HG03103 (cell line): ENCODE measurements at regions not wholly inside any gene's neighbourhood (a gene's known extent, or its start where the extent isn't known, plus 50 kb on each side); places are given as distances from the start of the nearest gene placed in this dataset.
"Not testable (repeated sequence)": the region's sequence is repeated elsewhere in the genome, so short reads cannot be mapped to it uniquely, and the experiment has no call there.

Experiments used
- ATAC-seq: cut with Tn5 transposase; IDR thresholded peaks from one replicate; pipeline ENCODE4 v1.9.1; 2021; ENCODE audit warnings: low read depth; ENCODE audit not compliant: unreplicated experiment

- ATAC-seq: no peak
Measured at GRCh38 chr3:154701055-154701454, 271.1 kb upstream of the GPR149 start.

GRCh38 chr3:154690413-154690812 is 260.4 kb upstream of the GPR149 start:
- ATAC-seq: no peak

- ATAC-seq: no peak
Measured at GRCh38 chr3:154684440-154684839, 254.4 kb upstream of the GPR149 start.

- no peak for ATAC-seq
Measured at GRCh38 chr3:154684021-154684420, 254.0 kb upstream of the GPR149 start.

- ATAC-seq: no peak
Measured at GRCh38 chr3:154678041-154678654, 248.2 kb upstream of the GPR149 start.

GRCh38 chr3:154668835-154669234 is 238.8 kb upstream of the GPR149 start:
- no peak for ATAC-seq

- ATAC-seq: no peak
Measured at GRCh38 chr3:154668187-154668586, 238.2 kb upstream of the GPR149 start.

GRCh38 chr3:154666542-154666941 is 236.6 kb upstream of the GPR149 start:
- ATAC-seq: no peak

GRCh38 chr3:154664714-154665113 is 234.7 kb upstream of the GPR149 start:
- ATAC-seq: no peak

GRCh38 chr3:154662851-154663250 is 232.9 kb upstream of the GPR149 start:
- no peak for ATAC-seq

- ATAC-seq: no peak
Measured at GRCh38 chr3:154660811-154661210, 230.8 kb upstream of the GPR149 start.

- ATAC-seq: no peak
Measured at GRCh38 chr3:154658000-154658399, 228.0 kb upstream of the GPR149 start.

- ATAC-seq: no peak
Measured at GRCh38 chr3:154657218-154657617, 227.2 kb upstream of the GPR149 start.

- ATAC-seq: no peak
Measured at GRCh38 chr3:154656486-154656885, 226.5 kb upstream of the GPR149 start.

GRCh38 chr3:154642145-154642544 is 212.2 kb upstream of the GPR149 start:
- ATAC-seq: no peak

GRCh38 chr3:154625756-154626155 is 195.8 kb upstream of the GPR149 start:
- ATAC-seq: no peak

GRCh38 chr3:154619621-154620020 is 189.6 kb upstream of the GPR149 start:
- ATAC-seq: not testable (repeated sequence)

GRCh38 chr3:154616298-154616697 is 186.3 kb upstream of the GPR149 start:
- no peak for ATAC-seq

GRCh38 chr3:154615471-154615870 is 185.5 kb upstream of the GPR149 start:
- no peak for ATAC-seq

GRCh38 chr3:154614601-154615000 is 184.6 kb upstream of the GPR149 start:
- ATAC-seq: no peak

GRCh38 chr3:154614078-154614477 is 184.1 kb upstream of the GPR149 start:
- no peak for ATAC-seq

GRCh38 chr3:154602241-154602640 is 172.3 kb upstream of the GPR149 start:
- no peak for ATAC-seq

GRCh38 chr3:154598166-154598565 is 168.2 kb upstream of the GPR149 start:
- ATAC-seq: no peak
